ENCODE measurements at regions not wholly inside any gene's neighbourhood (a gene's known extent, or its start where the extent isn't known, plus 50 kb on each side); places are given as distances from the start of the nearest gene placed in this dataset.

DNA sequence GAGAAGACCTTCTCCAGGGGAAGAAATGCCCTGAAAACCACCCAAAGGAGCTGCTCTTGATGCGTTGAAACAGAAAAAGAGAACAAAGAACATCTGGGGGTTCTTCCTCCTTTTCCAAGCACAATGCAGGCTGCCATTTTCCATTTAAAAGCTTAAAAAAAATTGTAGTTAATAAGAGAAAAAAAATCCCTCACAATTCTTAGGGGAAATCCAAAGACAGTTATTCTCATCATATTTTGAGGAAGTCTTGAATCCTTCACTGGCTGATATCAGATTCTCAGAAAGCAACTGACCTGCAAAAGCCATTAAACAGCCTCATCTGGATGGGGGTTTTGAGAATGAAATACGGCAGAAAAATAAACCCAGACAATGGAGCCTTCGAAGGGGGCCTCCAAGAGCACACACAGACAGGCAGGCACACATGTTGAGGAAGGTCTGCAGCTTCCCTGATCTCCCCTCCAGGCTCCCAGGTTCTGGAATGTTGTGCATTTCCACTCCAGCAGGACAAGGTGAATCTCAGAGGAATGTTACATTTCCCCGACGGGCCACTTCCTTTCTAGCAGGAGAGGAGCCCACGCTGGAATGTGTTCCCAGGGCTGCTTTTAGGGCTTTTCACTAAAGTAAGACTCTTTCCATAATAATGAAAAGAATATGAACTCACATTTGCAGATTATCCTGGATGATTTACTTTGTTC lies 159.4 kb upstream of the S1PR3 start:
- TF ChIP-seq POLR2A (IDR thresholded peaks at IDR 0.05) (no peak), POLR2AphosphoS5 (IDR thresholded peaks at IDR 0.05) (no peak)
- TF ChIP-seq, protein P1, sequence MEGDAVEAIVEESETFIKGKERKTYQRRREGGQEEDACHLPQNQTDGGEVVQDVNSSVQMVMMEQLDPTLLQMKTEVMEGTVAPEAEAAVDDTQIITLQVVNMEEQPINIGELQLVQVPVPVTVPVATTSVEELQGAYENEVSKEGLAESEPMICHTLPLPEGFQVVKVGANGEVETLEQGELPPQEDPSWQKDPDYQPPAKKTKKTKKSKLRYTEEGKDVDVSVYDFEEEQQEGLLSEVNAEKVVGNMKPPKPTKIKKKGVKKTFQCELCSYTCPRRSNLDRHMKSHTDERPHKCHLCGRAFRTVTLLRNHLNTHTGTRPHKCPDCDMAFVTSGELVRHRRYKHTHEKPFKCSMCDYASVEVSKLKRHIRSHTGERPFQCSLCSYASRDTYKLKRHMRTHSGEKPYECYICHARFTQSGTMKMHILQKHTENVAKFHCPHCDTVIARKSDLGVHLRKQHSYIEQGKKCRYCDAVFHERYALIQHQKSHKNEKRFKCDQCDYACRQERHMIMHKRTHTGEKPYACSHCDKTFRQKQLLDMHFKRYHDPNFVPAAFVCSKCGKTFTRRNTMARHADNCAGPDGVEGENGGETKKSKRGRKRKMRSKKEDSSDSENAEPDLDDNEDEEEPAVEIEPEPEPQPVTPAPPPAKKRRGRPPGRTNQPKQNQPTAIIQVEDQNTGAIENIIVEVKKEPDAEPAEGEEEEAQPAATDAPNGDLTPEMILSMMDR (IDR thresholded peaks at IDR 0.05 in 8 of 11, conservative IDR thresholded peaks at IDR 0.05 in 3 of 11), result no peak
- intact Hi-C loops (cut with DNase I; ENCODE audit: low total_unique reads), result no loop called here
- H3K4me3 ChIP-seq, result no peak overlapping the region
- no peak for DNase-seq
- 25 to 48% (median 32%) methylated on average over 6 of the region's 6 CpGs for WGBS, 5 donors
- no peaks in the 10 kb centered on the region for H3K36me3 ChIP-seq
- H3K4me1 ChIP-seq, result peaks cover 12 to 29% (median 15%) of the 10 kb centered on the region in 6 donors
- peaks cover 0 to 85% (median 7%) of the 10 kb centered on the region in 7 donors for H3K27me3 ChIP-seq (replicated peaks in 1 of 7)
- no peak overlapping the region for H3K27ac ChIP-seq
- H3K9me3 ChIP-seq, result peaks cover 0 to 3% (median 0%) of the 10 kb centered on the region in 8 donors

DNA sequence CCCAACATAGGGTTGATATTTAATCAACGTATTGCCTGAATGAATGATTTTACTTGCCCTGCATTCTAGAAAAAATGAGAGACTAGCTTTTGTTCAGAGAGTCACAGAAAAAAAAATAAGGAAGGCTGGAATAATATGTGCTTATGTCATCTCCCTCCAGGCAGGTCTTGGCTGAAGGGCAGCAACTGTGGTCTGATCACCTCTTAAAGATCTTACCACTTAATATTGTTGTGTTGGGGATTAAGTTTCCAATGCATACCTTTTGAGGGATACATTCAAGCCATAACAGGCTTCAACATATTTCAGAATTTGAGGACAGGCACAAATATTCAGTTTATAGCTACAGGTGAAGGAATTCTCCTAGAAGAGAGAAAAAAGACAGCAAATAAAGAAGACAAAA lies 157.3 kb upstream of the S1PR3 start:
- intact Hi-C loops (cut with DNase I; ENCODE audit: low total_unique reads), result no loop called here
- 83 to 94% (median 91%) methylated on average over 1 of the region's 1 CpG for WGBS, 5 donors
- Histone ChIP-seq H3K27ac (no peak overlapping the region), H3K36me3 (no peaks in the 10 kb centered on the region), H3K4me3 (no peak overlapping the region), H3K27me3 (replicated peaks in 1 of 7) (peaks cover 0 to 82% (median 7%) of the 10 kb centered on the region in 7 donors), H3K9me3 (peaks cover 0 to 3% (median 0%) of the 10 kb centered on the region in 8 donors), H3K4me1 (peaks cover 12 to 29% (median 15%) of the 10 kb centered on the region in 6 donors)
- TF ChIP-seq POLR2A (IDR thresholded peaks at IDR 0.05), result no peak
- TF ChIP-seq, protein P1 (IDR thresholded peaks at IDR 0.05 in 8 of 11, conservative IDR thresholded peaks at IDR 0.05 in 3 of 11), result no peak
- no peak for TF ChIP-seq POLR2AphosphoS5 (IDR thresholded peaks at IDR 0.05)
- no peak for DNase-seq

DNA sequence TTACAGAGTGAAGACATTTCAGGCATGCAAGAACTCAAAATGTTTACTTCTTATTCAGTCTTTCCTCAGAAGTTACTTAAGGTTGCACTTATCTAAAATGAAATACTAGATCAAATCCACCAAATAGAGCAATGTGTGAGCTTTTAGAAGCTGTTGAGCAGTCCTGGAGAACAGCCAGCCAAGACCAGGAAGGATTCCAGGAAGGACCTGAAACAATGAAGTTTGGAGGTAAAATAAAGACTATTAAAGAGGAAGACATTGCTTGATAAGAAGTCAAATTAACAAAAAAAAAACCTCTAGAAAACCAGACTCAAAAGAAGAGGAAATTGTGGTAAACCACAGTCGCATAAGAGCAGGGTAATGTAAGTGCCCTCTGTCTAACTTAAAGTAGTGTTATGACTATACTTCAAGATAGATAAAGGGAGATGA lies 156.2 kb upstream of the S1PR3 start:
- H3K27ac ChIP-seq, result no peak overlapping the region
- peaks cover 0 to 76% (median 7%) of the 10 kb centered on the region in 7 donors for H3K27me3 ChIP-seq (replicated peaks in 1 of 7)
- intact Hi-C loops (cut with DNase I; ENCODE audit: low total_unique reads), result no loop called here
- H3K36me3 ChIP-seq, result no peaks in the 10 kb centered on the region
- 7 to 21% (median 14%) methylated on average over 1 of the region's 1 CpG for WGBS, 5 donors
- TF ChIP-seq POLR2AphosphoS5 (IDR thresholded peaks at IDR 0.05) (no peak), POLR2A (IDR thresholded peaks at IDR 0.05) (no peak)
- TF ChIP-seq, protein P1 (IDR thresholded peaks at IDR 0.05 in 8 of 11, conservative IDR thresholded peaks at IDR 0.05 in 3 of 11), result no peak
- DNase-seq, result no peak
- H3K4me1 ChIP-seq, result peaks cover 12 to 29% (median 15%) of the 10 kb centered on the region in 6 donors
- H3K4me3 ChIP-seq, result no peak overlapping the region
- H3K9me3 ChIP-seq, result peaks cover 0 to 3% (median 0%) of the 10 kb centered on the region in 8 donors

DNA sequence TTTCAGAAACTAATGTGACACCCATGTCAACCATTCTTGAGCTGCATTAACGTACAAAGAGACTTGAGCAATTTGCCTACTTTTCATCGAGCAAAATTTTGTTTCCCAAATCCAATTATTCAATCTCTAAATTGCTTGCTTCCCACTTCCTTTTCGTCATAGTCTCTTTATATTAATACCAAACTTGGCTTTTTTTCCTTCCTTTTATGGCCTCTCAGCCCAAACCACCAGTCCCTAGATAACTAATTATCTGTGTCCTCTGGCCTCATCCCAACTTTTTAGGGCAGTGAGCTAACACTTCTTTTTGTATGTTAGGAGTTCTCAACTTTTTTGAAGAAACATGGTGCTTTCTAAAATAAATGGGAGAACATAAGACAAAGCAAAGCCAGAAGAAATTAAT lies 155.5 kb upstream of the S1PR3 start:
- DNase-seq, result no peak
- H3K27me3 ChIP-seq (replicated peaks in 1 of 7), result peaks cover 0 to 76% (median 7%) of the 10 kb centered on the region in 7 donors
- H3K4me1 ChIP-seq, result peaks cover 12 to 29% (median 15%) of the 10 kb centered on the region in 6 donors
- intact Hi-C loops (cut with DNase I; ENCODE audit: low total_unique reads), result no loop called here
- 13 to 46% (median 30%) methylated on average over 3 of the region's 3 CpGs for WGBS, 5 donors
- H3K36me3 ChIP-seq, result no peaks in the 10 kb centered on the region
- TF ChIP-seq POLR2AphosphoS5 (IDR thresholded peaks at IDR 0.05), result no peak
- TF ChIP-seq, protein P1 (IDR thresholded peaks at IDR 0.05 in 8 of 11, conservative IDR thresholded peaks at IDR 0.05 in 3 of 11), result no peak
- no peak for TF ChIP-seq POLR2A (IDR thresholded peaks at IDR 0.05)
- H3K9me3 ChIP-seq, result peaks cover 0 to 3% (median 0%) of the 10 kb centered on the region in 8 donors
- no peak overlapping the region for H3K4me3 ChIP-seq
- no peak overlapping the region for H3K27ac ChIP-seq

Data from spleen (tissue), 11 donors.